G401 (cell line): ENCODE measurements at regions not wholly inside any gene's neighbourhood (a gene's known extent, or its start where the extent isn't known, plus 50 kb on each side); places are given as distances from the start of the nearest gene placed in this dataset.
A peak's percentile ranks its signal among the peaks of the same experiment; 100 is the strongest.

Source experiments
- DNase-seq: peaks from one replicate; pipeline ENCODE4 v3.0.0-alpha.2; 2015; ENCODE audit warnings: low spot score
- in situ Hi-C: cut with HindIII; loops from 2 replicates; pipeline ENCODE4 v1.10.0; 2016; ENCODE audit warnings: low sequenced_read_pairs, mixed read lengths

- DNase-seq: no peak
- in situ Hi-C loops: no loop called here
Observed at GRCh38 chr3:13134166-13134878, 61.1 kb upstream of the IQSEC1 start.

GRCh38 chr3:13133471-13133981 lies 60.3 kb upstream of the IQSEC1 start:
- in situ Hi-C loops: no loop called here
- DNase-seq: no peak

DNA sequence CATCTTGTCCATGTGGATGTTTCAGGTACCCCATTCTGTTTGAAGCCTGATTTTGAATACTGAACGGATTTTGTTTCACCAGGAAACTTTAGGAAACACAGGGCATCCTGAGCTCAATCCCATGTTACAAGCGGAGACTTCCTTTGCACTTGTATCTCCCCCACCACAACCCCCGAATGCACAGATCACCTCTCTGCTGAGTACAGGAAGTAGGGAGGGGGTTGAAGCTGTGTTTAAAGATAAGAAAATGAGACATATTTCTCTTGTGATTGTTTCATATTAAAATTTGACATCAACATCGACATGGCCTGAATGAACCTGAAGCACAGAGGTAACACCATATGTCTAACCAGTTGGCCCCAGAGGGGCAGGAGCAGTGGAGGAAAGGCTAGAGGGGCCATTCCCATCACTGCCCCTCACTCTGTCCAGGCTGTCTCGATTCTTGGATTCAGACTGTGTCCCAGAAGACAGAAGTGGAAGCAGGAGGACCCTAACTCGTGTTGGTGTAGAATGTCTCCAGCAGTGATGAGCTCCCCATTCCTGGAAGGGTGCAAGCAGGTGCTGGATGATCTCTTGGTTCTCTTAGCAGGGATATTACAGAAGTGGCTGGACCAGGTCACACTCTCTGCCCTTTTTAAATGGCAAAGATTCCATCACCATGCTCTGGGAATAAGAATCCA lies 59.6 kb upstream of the IQSEC1 start:
- DNase-seq: no peak
- in situ Hi-C loops: no loop called here

GRCh38 chr3:13132281-13132680 lies 59.1 kb upstream of the IQSEC1 start:
- in situ Hi-C loops: no loop called here
- DNase-seq: no peak

GRCh38 chr3:13130464-13131193 lies 57.4 kb upstream of the IQSEC1 start:
- in situ Hi-C loops: no loop called here

GRCh38 chr3:13125092-13126015 lies 52.1 kb upstream of the IQSEC1 start:
- in situ Hi-C loops: no loop called here
- DNase-seq: no peak

More at GRCh38 chr3:13130464-13131193, 57.4 kb upstream of the IQSEC1 start:
- DNase-seq: no peak

- no peak for DNase-seq
- in situ Hi-C loops: no loop called here
Observed at GRCh38 chr3:13124631-13125030, 51.4 kb upstream of the IQSEC1 start.

GRCh38 chr3:13123765-13124164 lies 50.5 kb upstream of the IQSEC1 start:
- in situ Hi-C loops: no loop called here
- DNase-seq: no peak

DNA sequence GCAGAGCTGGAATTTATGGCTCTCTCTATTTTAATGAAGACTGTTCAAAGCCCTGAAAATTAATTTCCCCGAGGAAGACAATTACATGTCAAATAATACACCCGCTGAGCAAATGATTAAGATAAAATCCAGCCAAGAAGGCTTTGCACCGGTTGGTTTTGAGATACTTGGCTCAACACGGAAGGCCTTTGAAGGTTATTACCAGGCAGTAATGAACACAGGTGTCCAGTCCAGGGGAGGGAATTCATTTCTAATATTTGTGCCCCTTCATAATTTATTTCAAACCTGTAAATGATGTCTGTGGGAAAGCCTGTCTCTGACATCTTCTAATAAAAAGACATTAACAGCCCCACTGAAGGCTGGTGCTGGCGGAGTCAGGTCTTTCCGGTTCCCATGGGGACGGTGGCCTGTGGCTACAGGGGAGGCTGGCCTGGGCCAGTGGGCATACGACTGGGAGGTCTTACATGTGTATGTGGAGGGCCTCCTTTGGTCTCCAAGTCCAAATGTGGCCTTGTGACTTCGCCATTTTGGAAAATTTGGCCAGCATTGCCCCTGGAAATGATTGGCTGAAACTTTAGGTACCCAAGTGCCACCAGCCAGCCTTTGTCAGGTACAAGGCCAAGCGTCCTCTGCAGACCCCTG lies 49.9 kb upstream of the IQSEC1 start:
- peak; percentile 31 for DNase-seq
- in situ Hi-C loops: no loop called here
